Uterus (tissue), 3 donors: ENCODE measurements at regions not wholly inside any gene's neighbourhood (a gene's known extent, or its start where the extent isn't known, plus 50 kb on each side); places are given as distances from the start of the nearest gene placed in this dataset.

Source experiments
- DNase-seq, 2 donors: peaks; one replicate each; pipeline ENCODE4 v3.0.0-alpha.2; 2019 to 2020
- H3K27ac ChIP-seq, 2 donors: fragments of 200-600 bp; sonication (generic); 1 replicate in 1 of 2; 2 replicates in 1 of 2; pipeline ENCODE4 v1.5.1; 2016 to 2018
- H3K27me3 ChIP-seq, 2 donors: fragments of 200-600 bp; sonication (generic); one replicate each; pipeline ENCODE4 v1.5.1; 2018 to 2019; ENCODE audit warnings: control low read depth in 1 of 2
- H3K36me3 ChIP-seq, 2 donors: fragments of 200-600 bp; sonication (generic); one replicate each; pipeline ENCODE4 v1.5.1; 2019; ENCODE audit warnings: control low read depth in 1 of 2
- H3K4me1 ChIP-seq, 2 donors: fragments of 200-600 bp; sonication (generic); one replicate each; pipeline ENCODE4 v1.5.1; 2018 to 2019; ENCODE audit warnings: control low read depth in 1 of 2
- H3K4me3 ChIP-seq, 2 donors: fragments of 200-600 bp; sonication (generic); 1 replicate in 1 of 2; 2 replicates in 1 of 2; pipeline ENCODE4 v1.5.1; 2018 to 2019; ENCODE audit warnings: mild to moderate bottlenecking in 1 of 2
- H3K9me3 ChIP-seq, 2 donors: fragments of 200-600 bp; sonication (generic); one replicate each; pipeline ENCODE4 v1.5.1; 2019; ENCODE audit warnings: control low read depth in 1 of 2
- POLR2A ChIP-seq, 2 donors: fragments of 450-650 bp; IDR thresholded peaks; one replicate each; pipeline ENCODE4 v1.6.1; 2016; ENCODE audit warnings: antibody characterized with exemption in 2 of 2, mild to moderate bottlenecking in 1 of 2, moderate library complexity in 1 of 2
- intact Hi-C: fragments of 100-400 bp; cut with DNase I; formaldehyde crosslinking; loops from one replicate; pipeline ENCODE4 v1.15.1; 2023; ENCODE audit warnings: low total_unique reads
- TF ChIP-seq, protein P1 (sequence below), 4 experiments: fragments of 200-600 bp in 2 of 4; fragments of 450-650 bp in 2 of 4; sonication (generic) in 2 of 4; IDR thresholded peaks; one replicate each; pipeline ENCODE4 v1.5.1; 2016 to 2019; ENCODE audit warnings: antibody characterized with exemption in 4 of 4, mild to moderate bottlenecking in 2 of 4, moderate library complexity in 1 of 4
- donor health status: DM: yes; HTN: yes; CAD: no.

DNA sequence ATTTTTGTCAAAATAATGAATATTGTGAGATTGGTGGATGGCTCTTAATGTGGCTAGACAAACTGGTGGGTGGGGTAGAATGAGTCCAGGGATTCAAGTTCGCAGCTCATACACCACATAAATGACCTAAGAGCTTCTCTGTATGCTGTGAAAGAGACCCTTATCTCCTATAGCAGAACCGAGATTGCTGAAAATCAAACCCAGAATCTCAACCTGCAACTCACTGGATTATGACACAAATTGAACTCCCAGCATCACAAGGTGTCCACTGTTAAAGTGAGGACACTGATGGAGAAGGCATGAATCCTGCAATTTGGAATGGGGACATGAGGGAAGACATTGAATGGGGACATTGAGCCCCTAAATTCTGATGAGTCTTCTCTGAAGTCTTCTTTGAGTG, 51.3 kb upstream of the CNKSR3 start:
- Histone ChIP-seq H3K27ac (no peak overlapping the region), H3K4me1 (no peaks in the 10 kb centered on the region), H3K9me3 (no peaks in the 10 kb centered on the region), H3K4me3 (no peak overlapping the region), H3K27me3 (no peaks in the 10 kb centered on the region), H3K36me3 (no peaks in the 10 kb centered on the region)
- intact Hi-C loops, result no loop called here
- TF ChIP-seq, protein P1, sequence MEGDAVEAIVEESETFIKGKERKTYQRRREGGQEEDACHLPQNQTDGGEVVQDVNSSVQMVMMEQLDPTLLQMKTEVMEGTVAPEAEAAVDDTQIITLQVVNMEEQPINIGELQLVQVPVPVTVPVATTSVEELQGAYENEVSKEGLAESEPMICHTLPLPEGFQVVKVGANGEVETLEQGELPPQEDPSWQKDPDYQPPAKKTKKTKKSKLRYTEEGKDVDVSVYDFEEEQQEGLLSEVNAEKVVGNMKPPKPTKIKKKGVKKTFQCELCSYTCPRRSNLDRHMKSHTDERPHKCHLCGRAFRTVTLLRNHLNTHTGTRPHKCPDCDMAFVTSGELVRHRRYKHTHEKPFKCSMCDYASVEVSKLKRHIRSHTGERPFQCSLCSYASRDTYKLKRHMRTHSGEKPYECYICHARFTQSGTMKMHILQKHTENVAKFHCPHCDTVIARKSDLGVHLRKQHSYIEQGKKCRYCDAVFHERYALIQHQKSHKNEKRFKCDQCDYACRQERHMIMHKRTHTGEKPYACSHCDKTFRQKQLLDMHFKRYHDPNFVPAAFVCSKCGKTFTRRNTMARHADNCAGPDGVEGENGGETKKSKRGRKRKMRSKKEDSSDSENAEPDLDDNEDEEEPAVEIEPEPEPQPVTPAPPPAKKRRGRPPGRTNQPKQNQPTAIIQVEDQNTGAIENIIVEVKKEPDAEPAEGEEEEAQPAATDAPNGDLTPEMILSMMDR (IDR thresholded peaks at IDR 0.05), result no peak
- TF ChIP-seq POLR2A (IDR thresholded peaks at IDR 0.05), result no peak
- DNase-seq, result no peak

GRCh38 chr6:154565331-154565730, 54.8 kb upstream of the CNKSR3 start:
- Histone ChIP-seq H3K4me3 (no peak overlapping the region), H3K27ac (no peak overlapping the region), H3K36me3 (no peaks in the 10 kb centered on the region), H3K9me3 (no peaks in the 10 kb centered on the region), H3K4me1 (no peaks in the 10 kb centered on the region), H3K27me3 (no peaks in the 10 kb centered on the region)
- DNase-seq, result no peak
- TF ChIP-seq, protein P1 (IDR thresholded peaks at IDR 0.05), result no peak
- no peak for TF ChIP-seq POLR2A (IDR thresholded peaks at IDR 0.05)
- intact Hi-C loops, result no loop called here

- Histone ChIP-seq H3K27ac (no peak overlapping the region), H3K36me3 (no peaks in the 10 kb centered on the region), H3K27me3 (no peaks in the 10 kb centered on the region), H3K9me3 (no peaks in the 10 kb centered on the region), H3K4me1 (no peaks in the 10 kb centered on the region), H3K4me3 (no peak overlapping the region)
- intact Hi-C loops, result no loop called here
- DNase-seq, result no peak
- TF ChIP-seq, protein P1 (IDR thresholded peaks at IDR 0.05), result no peak
- TF ChIP-seq POLR2A (IDR thresholded peaks at IDR 0.05), result no peak
Measured at GRCh38 chr6:154566866-154567265, 56.4 kb upstream of the CNKSR3 start.

DNA sequence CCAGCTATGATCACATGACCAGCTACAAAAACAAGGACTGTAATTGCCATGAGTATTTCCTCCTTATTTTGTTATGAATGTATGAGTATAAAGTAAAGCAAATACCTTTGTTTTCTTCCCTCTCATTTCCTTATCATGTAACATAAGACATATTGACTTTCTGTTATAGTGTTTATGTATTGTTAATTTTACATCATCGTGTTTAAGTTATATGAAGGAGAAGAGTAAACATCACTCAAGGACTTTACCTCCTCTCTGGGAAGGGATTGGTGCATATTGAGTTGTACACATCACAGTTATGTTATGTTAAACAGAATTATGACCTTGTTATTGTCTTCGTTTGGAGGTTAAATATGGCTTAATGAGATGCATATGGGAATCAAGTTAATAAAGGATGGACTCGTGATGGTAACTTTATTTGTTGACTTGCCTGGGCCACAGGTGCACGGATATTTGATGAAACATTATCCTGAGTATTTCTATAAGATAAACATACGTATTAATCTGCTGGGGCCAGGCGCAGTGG, 57.3 kb upstream of the CNKSR3 start:
- no peaks in the 10 kb centered on the region for H3K9me3 ChIP-seq
- no peak for DNase-seq
- intact Hi-C loops, result no loop called here
- H3K4me1 ChIP-seq, result no peaks in the 10 kb centered on the region
- H3K27ac ChIP-seq, result no peak overlapping the region
- H3K27me3 ChIP-seq, result no peaks in the 10 kb centered on the region
- no peaks in the 10 kb centered on the region for H3K36me3 ChIP-seq
- H3K4me3 ChIP-seq, result no peak overlapping the region
- TF ChIP-seq, protein P1 (IDR thresholded peaks at IDR 0.05), result no peak
- no peak for TF ChIP-seq POLR2A (IDR thresholded peaks at IDR 0.05)

- intact Hi-C loops, result no loop called here
- TF ChIP-seq, protein P1 (IDR thresholded peaks at IDR 0.05), result no peak
- TF ChIP-seq POLR2A (IDR thresholded peaks at IDR 0.05), result no peak
- H3K27me3 ChIP-seq, result no peaks in the 10 kb centered on the region
- peak overlapping the region; percentile 73 to 74 for H3K27ac ChIP-seq
- no peaks in the 10 kb centered on the region for H3K4me1 ChIP-seq
- no peaks in the 10 kb centered on the region for H3K9me3 ChIP-seq
- H3K36me3 ChIP-seq, result no peaks in the 10 kb centered on the region
- H3K4me3 ChIP-seq, result no peak overlapping the region
- no peak for DNase-seq
Measured at GRCh38 chr6:154569156-154569862, 58.8 kb upstream of the CNKSR3 start.
